GM12875 (cell line): ENCODE measurements at regions not wholly inside any gene's neighbourhood (a gene's known extent, or its start where the extent isn't known, plus 50 kb on each side); places are given as distances from the start of the nearest gene placed in this dataset.

ENCODE experiments used
- H3K4me3 ChIP-seq: one replicate; pipeline ENCODE4 v1.5.1; 2011; ENCODE audit warnings: low read depth, low read length, control low read depth
- CTCF ChIP-seq: IDR thresholded peaks from 2 replicates; pipeline ENCODE4 v1.5.1; 2011; ENCODE audit warnings: low read depth, mild to moderate bottlenecking, control low read depth, inconsistent platforms, low read length, moderate library complexity, borderline replicate concordance; ENCODE audit not compliant: insufficient read depth

- no peak for TF ChIP-seq CTCF
- no peak overlapping the region for H3K4me3 ChIP-seq
These were observed 54.6 kb upstream of the PRDX6 start for GRCh38 chr1:173422456-173422976.

- TF ChIP-seq CTCF = no peak
- H3K4me3 ChIP-seq = no peak overlapping the region
These were observed 53.8 kb upstream of the PRDX6 start for GRCh38 chr1:173423291-173423690.

DNA sequence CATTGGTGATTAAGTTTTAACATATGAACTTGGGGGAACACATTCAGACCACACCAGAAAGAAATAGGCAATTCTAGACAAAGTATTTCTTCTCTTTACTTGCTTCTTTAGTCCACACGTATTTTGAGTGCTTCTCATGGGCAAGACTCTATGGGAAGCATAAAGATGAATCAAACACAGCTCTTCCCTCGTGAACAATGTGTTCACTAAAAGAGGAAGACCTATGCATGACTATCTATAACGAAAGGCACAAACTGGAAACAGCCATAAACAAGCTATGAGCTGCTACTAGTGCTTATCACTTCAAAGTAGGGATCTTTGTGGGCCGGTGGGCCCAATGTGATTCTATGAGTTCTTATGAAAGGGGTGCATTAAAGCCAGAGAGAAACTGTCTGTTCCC is 53.0 kb upstream of the PRDX6 start:
- H3K4me3 ChIP-seq = no peak overlapping the region
- TF ChIP-seq CTCF = no peak

GRCh38 chr1:173424782-173425407 is 52.2 kb upstream of the PRDX6 start:
- no peak for TF ChIP-seq CTCF
- H3K4me3 ChIP-seq = no peak overlapping the region

- TF ChIP-seq CTCF = no peak
- no peak overlapping the region for H3K4me3 ChIP-seq
These were observed 51.1 kb upstream of the PRDX6 start for GRCh38 chr1:173426057-173426456.

GRCh38 chr1:173427146-173428054 is 49.7 kb upstream of the PRDX6 start:
- TF ChIP-seq CTCF = no peak

More at GRCh38 chr1:173427146-173428054, 49.7 kb upstream of the PRDX6 start:
- no peak overlapping the region for H3K4me3 ChIP-seq
